ENCODE measurements at regions not wholly inside any gene's neighbourhood (a gene's known extent, or its start where the extent isn't known, plus 50 kb on each side); places are given as distances from the start of the nearest gene placed in this dataset.
A peak's percentile ranks its signal among the peaks of the same experiment; 100 is the strongest.

- Histone ChIP-seq H3K36me3 (ENCODE audit: insufficient read depth, low read length) (no peaks in the 10 kb centered on the region), H2AFZ (ENCODE audit: low read depth, low read length) (no peak overlapping the region), H3K9me3 (ENCODE audit: insufficient read depth, low read length, severe bottlenecking) (no peaks in the 10 kb centered on the region), H3K9ac (ENCODE audit: low read depth, low read length) (no peak overlapping the region), H3K4me2 (ENCODE audit: insufficient read depth, low read length) (no peak overlapping the region), H3K4me3 (ENCODE audit: low read depth in 1 of 2, low read length in 2 of 2) (no peak overlapping the region), H3K27ac (ENCODE audit: low read length) (no peak overlapping the region), H3K79me2 (ENCODE audit: insufficient read depth, low read length) (no peaks in the 10 kb centered on the region), H4K20me1 (ENCODE audit: insufficient read depth, low read length) (no peaks in the 10 kb centered on the region), H3K4me1 (ENCODE audit: insufficient read depth, low read length) (peaks cover 18% of the 10 kb centered on the region), H3K27me3 (ENCODE audit: insufficient read depth, low read length, poor library complexity) (no peaks in the 10 kb centered on the region)
- DNase-seq: no peak
- no peak for ATAC-seq (ENCODE audit: insufficient read depth, low read depth)
- TF ChIP-seq EZH2 (IDR thresholded peaks at IDR 0.05; ENCODE audit: borderline replicate concordance, low read depth, low read length, severe bottlenecking): no peak
- TF ChIP-seq, protein P1, sequence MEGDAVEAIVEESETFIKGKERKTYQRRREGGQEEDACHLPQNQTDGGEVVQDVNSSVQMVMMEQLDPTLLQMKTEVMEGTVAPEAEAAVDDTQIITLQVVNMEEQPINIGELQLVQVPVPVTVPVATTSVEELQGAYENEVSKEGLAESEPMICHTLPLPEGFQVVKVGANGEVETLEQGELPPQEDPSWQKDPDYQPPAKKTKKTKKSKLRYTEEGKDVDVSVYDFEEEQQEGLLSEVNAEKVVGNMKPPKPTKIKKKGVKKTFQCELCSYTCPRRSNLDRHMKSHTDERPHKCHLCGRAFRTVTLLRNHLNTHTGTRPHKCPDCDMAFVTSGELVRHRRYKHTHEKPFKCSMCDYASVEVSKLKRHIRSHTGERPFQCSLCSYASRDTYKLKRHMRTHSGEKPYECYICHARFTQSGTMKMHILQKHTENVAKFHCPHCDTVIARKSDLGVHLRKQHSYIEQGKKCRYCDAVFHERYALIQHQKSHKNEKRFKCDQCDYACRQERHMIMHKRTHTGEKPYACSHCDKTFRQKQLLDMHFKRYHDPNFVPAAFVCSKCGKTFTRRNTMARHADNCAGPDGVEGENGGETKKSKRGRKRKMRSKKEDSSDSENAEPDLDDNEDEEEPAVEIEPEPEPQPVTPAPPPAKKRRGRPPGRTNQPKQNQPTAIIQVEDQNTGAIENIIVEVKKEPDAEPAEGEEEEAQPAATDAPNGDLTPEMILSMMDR (IDR thresholded peaks at IDR 0.05; ENCODE audit: borderline replicate concordance, extremely low read depth, low read length, poor library complexity, severe bottlenecking): no peak
Observed at GRCh38 chr10:3877211-3878000, 92.4 kb upstream of the KLF6 start.

GRCh38 chr10:3876350-3876962 lies 91.4 kb upstream of the KLF6 start:
- H3K9ac ChIP-seq (ENCODE audit: low read depth, low read length): no peak overlapping the region

GRCh38 chr10:3875842-3876235 lies 90.8 kb upstream of the KLF6 start:
- H3K27ac ChIP-seq (ENCODE audit: low read length): peak overlapping the region; percentile 61
- H2AFZ ChIP-seq (ENCODE audit: low read depth, low read length): peak overlapping the region; percentile 32

More at GRCh38 chr10:3876350-3876962, 91.4 kb upstream of the KLF6 start:
- H3K27me3 ChIP-seq (ENCODE audit: insufficient read depth, low read length, poor library complexity): no peaks in the 10 kb centered on the region
- no peaks in the 10 kb centered on the region for H3K36me3 ChIP-seq (ENCODE audit: insufficient read depth, low read length)
- DNase-seq: no peak
- H3K4me3 ChIP-seq (ENCODE audit: low read depth in 1 of 2, low read length in 2 of 2): no peak overlapping the region
- no peaks in the 10 kb centered on the region for H3K9me3 ChIP-seq (ENCODE audit: insufficient read depth, low read length, severe bottlenecking)
- peak overlapping the region; percentile 32 for H2AFZ ChIP-seq (ENCODE audit: low read depth, low read length)
- H4K20me1 ChIP-seq (ENCODE audit: insufficient read depth, low read length): no peaks in the 10 kb centered on the region
- ATAC-seq (ENCODE audit: insufficient read depth, low read depth): no peak
- H3K27ac ChIP-seq (ENCODE audit: low read length): peak overlapping the region; percentile 61; the same call in 1 of the 2 replicates
- H3K4me1 ChIP-seq (ENCODE audit: insufficient read depth, low read length): peaks cover 18% of the 10 kb centered on the region
- TF ChIP-seq, protein P1 (IDR thresholded peaks at IDR 0.05; ENCODE audit: borderline replicate concordance, extremely low read depth, low read length, poor library complexity, severe bottlenecking): no peak
- TF ChIP-seq EZH2 (IDR thresholded peaks at IDR 0.05; ENCODE audit: borderline replicate concordance, low read depth, low read length, severe bottlenecking): no peak
- no peaks in the 10 kb centered on the region for H3K79me2 ChIP-seq (ENCODE audit: insufficient read depth, low read length)
- H3K4me2 ChIP-seq (ENCODE audit: insufficient read depth, low read length): no peak overlapping the region

More at GRCh38 chr10:3875842-3876235, 90.8 kb upstream of the KLF6 start:
- H3K27me3 ChIP-seq (ENCODE audit: insufficient read depth, low read length, poor library complexity): no peaks in the 10 kb centered on the region
- H3K36me3 ChIP-seq (ENCODE audit: insufficient read depth, low read length): no peaks in the 10 kb centered on the region
- no peak overlapping the region for H3K4me3 ChIP-seq (ENCODE audit: low read depth in 1 of 2, low read length in 2 of 2)
- H3K4me1 ChIP-seq (ENCODE audit: insufficient read depth, low read length): peaks cover 18% of the 10 kb centered on the region
- peak overlapping the region; percentile 20; the same call in 1 of the 2 replicates for H3K4me2 ChIP-seq (ENCODE audit: insufficient read depth, low read length)
- TF ChIP-seq, protein P1 (IDR thresholded peaks at IDR 0.05; ENCODE audit: borderline replicate concordance, extremely low read depth, low read length, poor library complexity, severe bottlenecking): no peak
- TF ChIP-seq EZH2 (IDR thresholded peaks at IDR 0.05; ENCODE audit: borderline replicate concordance, low read depth, low read length, severe bottlenecking): no peak
- H4K20me1 ChIP-seq (ENCODE audit: insufficient read depth, low read length): no peaks in the 10 kb centered on the region
- no peak overlapping the region for H3K9ac ChIP-seq (ENCODE audit: low read depth, low read length)
- no peak for ATAC-seq (ENCODE audit: insufficient read depth, low read depth)
- no peaks in the 10 kb centered on the region for H3K79me2 ChIP-seq (ENCODE audit: insufficient read depth, low read length)
- DNase-seq: no peak
- no peaks in the 10 kb centered on the region for H3K9me3 ChIP-seq (ENCODE audit: insufficient read depth, low read length, severe bottlenecking)

Data from DND-41 (cell line).